Mesodermal cell (in vitro differentiated cells): ENCODE measurements at regions not wholly inside any gene's neighbourhood (a gene's known extent, or its start where the extent isn't known, plus 50 kb on each side); places are given as distances from the start of the nearest gene placed in this dataset.

Experiments used
- H3K27ac ChIP-seq: 2 replicates; pipeline ENCODE4 v1.7.0; 2013; ENCODE audit warnings: mild to moderate bottlenecking, low read depth, low read length, moderate library complexity; ENCODE audit not compliant: severe bottlenecking
- H3K36me3 ChIP-seq: 2 replicates; pipeline ENCODE4 v1.7.1; 2013; ENCODE audit warnings: mild to moderate bottlenecking, low read length, moderate library complexity; ENCODE audit not compliant: control insufficient read depth, insufficient read depth
- H3K4me1 ChIP-seq: one replicate; pipeline ENCODE4 v1.7.1; 2013; ENCODE audit warnings: mild to moderate bottlenecking, low read length; ENCODE audit not compliant: insufficient read depth, control insufficient read depth, poor library complexity, severe bottlenecking
- H3K4me3 ChIP-seq: 2 replicates; pipeline ENCODE4 v1.7.0; 2013; ENCODE audit warnings: low read length, control low read depth, mild to moderate bottlenecking; ENCODE audit not compliant: insufficient read depth, poor library complexity, severe bottlenecking; ENCODE audit errors: extremely low read depth
- H3K9me3 ChIP-seq: 2 replicates; pipeline ENCODE4 v1.7.1; 2013; ENCODE audit warnings: mild to moderate bottlenecking, low read length, moderate library complexity; ENCODE audit not compliant: control insufficient read depth
- WGBS, 2 experiments: methylation state at CpG; one replicate each; pipeline ENCODE4 v1.1.5; 2013; ENCODE audit warnings: missing lambda C conversion rate in 2 of 2; ENCODE audit not compliant: insufficient coverage in 2 of 2; 5-methylcytosine and 5-hydroxymethylcytosine counted together

DNA sequence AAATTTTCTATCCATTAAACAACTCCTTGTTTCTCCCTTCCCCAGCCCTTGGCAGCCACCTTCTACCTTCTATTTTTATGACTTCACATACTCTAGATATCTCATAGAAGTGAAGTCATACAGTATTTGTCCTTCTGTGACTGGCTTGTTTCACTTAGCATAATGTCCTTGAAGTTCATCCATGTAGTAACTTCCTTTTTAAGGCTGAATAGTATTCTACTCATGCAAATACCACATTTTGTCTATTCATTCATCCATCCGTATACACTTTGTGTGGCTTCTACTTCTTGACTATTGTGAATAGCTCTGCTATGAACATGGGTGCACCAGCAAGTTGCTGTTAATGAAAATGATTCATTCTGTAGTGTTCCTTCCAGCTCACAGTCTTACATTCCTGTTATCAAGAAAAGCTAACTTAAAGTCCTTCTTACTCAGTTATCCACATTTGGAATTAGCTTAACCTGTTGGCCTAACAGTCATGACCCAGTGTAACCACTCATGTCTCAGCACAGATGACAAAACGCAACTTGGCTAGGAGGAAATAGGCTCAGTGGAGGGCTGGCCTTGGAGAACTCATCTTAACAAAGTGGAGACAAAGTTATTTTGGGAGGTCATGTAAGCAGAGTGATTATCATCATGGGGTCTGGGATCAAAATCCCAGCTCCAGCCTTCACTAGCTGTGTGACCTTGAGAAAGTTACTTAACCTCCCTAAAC, 129.7 kb upstream of the MAP3K1 start:
- Histone ChIP-seq H3K36me3 (no peaks in the 10 kb centered on the region), H3K4me1 (no peaks in the 10 kb centered on the region), H3K27ac (no peak overlapping the region), H3K4me3 (no peak overlapping the region), H3K9me3 (no peaks in the 10 kb centered on the region)
- 100% methylated on average over 1 of the region's 2 CpGs for WGBS, 2 experiments

DNA sequence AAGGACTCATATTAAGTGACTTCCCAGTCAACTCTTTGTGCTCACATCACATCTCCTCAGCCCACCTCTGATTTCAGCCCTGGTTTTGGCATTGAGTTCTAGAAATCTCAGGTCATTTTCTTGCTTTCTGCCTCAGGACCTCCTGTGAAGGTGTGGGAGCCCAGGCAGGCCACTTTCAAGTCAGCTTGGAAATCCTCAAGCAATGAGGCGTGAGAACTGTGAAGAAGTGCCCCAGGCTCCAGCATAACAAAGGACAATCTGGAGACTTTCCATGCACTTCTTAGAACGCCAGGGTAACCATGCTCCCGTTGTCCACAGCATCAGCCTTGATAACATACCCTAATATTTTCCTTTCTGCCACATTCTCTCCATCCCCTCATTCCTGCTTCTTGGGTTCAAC, 131.2 kb upstream of the MAP3K1 start:
- no peaks in the 10 kb centered on the region for H3K36me3 ChIP-seq
- 69 to 84% methylated on average over 3 of the region's 3 CpGs for WGBS, 2 experiments
- peaks cover 3% of the 10 kb centered on the region for H3K9me3 ChIP-seq
- H3K27ac ChIP-seq: no peak overlapping the region
- H3K4me3 ChIP-seq: no peak overlapping the region
- H3K4me1 ChIP-seq: no peaks in the 10 kb centered on the region

- Histone ChIP-seq H3K36me3 (no peaks in the 10 kb centered on the region), H3K4me1 (no peaks in the 10 kb centered on the region), H3K4me3 (no peak overlapping the region), H3K9me3 (peaks cover 3% of the 10 kb centered on the region), H3K27ac (no peak overlapping the region)
- 100% methylated on average over 1 to 2 of the region's 2 CpGs for WGBS, 2 experiments
Measured at GRCh38 chr5:56683733-56684132, 131.6 kb upstream of the MAP3K1 start.

- H3K4me3 ChIP-seq: no peak overlapping the region
- 83% methylated on average over 1 of the region's 1 CpG; no CpG with 5 or more reads in 1 of the 2 experiments for WGBS, 2 experiments
- no peaks in the 10 kb centered on the region for H3K36me3 ChIP-seq
- H3K4me1 ChIP-seq: no peaks in the 10 kb centered on the region
- no peak overlapping the region for H3K27ac ChIP-seq
- peaks cover 3% of the 10 kb centered on the region for H3K9me3 ChIP-seq
Measured at GRCh38 chr5:56683281-56683680, 132.1 kb upstream of the MAP3K1 start.

- Histone ChIP-seq H3K36me3 (no peaks in the 10 kb centered on the region), H3K4me3 (no peak overlapping the region), H3K27ac (no peak overlapping the region), H3K9me3 (peaks cover 3% of the 10 kb centered on the region), H3K4me1 (no peaks in the 10 kb centered on the region)
- 80 to 85% methylated on average over 1 of the region's 1 CpG for WGBS, 2 experiments
Measured at GRCh38 chr5:56681346-56681745, 134.0 kb upstream of the MAP3K1 start.

- Histone ChIP-seq H3K4me1 (peaks cover 5% of the 10 kb centered on the region), H3K4me3 (no peak overlapping the region), H3K36me3 (no peaks in the 10 kb centered on the region), H3K9me3 (peaks cover 3% of the 10 kb centered on the region), H3K27ac (no peak overlapping the region)
- WGBS, 2 experiments: 100% methylated on average over 1 of the region's 2 CpGs; no CpG with 5 or more reads in 1 of the 2 experiments
Measured at GRCh38 chr5:56680731-56681130, 134.6 kb upstream of the MAP3K1 start.

DNA sequence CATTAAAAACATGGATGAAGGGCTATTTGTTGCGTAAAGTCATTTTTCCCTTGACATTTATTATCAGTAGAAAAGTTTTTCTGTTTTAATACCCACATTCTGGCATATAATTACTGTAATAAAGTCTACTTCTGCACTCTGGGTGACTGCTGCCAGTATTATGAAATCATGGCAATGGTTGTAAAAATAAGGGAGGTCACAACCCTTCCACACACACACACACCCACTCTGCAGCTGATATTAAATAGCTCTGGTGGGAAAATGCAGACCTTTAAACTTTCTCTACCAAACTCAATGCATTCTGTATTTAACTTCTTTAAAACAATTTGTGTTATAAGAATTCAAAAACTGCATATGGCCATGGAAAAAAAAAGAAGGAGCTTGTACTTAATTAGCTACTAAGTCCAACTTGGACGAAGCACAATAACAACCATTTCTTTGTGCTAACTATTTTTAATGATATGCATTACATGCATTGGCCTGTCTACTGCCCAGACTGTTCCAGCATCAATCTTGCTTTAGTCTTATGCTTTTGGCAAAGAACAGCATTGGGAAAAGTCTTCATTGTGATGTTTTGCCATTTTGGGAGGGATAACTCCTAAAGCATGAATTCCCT, 137.6 kb upstream of the MAP3K1 start:
- H3K4me1 ChIP-seq: peaks cover 5% of the 10 kb centered on the region
- no CpG with 5 or more reads among the region's 2 CpGs for WGBS, 2 experiments
- H3K4me3 ChIP-seq: no peak overlapping the region
- peaks cover 3% of the 10 kb centered on the region for H3K9me3 ChIP-seq
- H3K36me3 ChIP-seq: no peaks in the 10 kb centered on the region
- H3K27ac ChIP-seq: no peak overlapping the region

DNA sequence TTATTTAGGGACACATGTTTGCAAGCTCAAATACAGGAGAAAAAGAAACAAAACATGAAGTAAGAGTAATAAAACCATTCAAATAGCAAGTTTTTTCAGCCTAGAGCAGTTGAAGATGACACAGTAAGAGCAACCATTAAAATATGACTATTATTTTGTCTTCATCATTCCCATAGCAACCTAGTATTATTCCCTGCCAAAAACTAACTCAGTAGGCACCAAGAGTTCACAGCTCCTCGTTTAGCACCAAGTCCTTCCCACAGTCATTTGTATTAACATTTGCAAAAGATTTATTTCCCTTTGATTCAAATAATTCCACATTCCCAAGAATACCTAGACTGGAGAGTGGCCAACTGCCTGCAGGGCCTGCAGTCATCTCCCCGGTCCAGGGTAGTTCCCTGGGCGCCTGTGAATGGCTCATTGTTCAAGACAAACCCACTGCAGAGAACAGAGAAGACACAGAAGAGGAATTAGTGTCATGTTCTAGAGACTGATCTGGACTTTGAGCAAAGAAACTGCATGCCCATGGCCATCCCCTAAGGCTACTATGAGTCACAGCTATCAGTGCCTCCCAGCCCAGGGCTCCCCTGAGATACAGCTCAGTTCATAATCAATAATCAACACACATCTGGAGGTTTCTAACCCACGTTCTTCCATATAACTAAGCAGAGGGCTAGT, 139.1 kb upstream of the MAP3K1 start:
- Histone ChIP-seq H3K9me3 (peaks cover 3% of the 10 kb centered on the region), H3K4me1 (peaks cover 10% of the 10 kb centered on the region), H3K27ac (peak overlapping the region; percentile 39), H3K36me3 (no peaks in the 10 kb centered on the region), H3K4me3 (no peak overlapping the region)
- 82 to 87% methylated on average over 2 to 3 of the region's 4 CpGs for WGBS, 2 experiments

GRCh38 chr5:56674441-56674840, 140.9 kb upstream of the MAP3K1 start:
- 94% methylated on average over 2 of the region's 3 CpGs; no CpG with 5 or more reads in 1 of the 2 experiments for WGBS, 2 experiments
- Histone ChIP-seq H3K4me1 (peaks cover 13% of the 10 kb centered on the region), H3K4me3 (no peak overlapping the region)

DNA sequence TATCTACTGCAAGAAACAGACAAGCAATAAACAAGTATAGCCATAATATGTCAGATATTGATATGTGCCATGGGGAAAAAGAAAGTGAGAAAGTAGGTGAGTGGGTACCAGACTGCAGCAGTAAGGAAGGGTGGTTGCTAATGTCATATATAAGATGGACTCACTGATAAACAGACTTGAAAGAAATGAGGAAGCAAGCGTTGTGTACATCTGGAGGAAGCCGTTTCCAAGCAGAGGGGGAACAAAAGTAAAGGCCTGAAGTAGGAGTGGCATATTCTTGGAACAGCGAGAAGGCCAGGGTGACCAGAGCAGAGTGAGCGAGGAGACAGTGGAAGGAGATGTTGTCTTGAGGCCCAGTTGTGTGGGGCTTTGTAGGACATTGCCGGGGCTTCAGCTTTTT, 142.2 kb upstream of the MAP3K1 start:
- WGBS, 2 experiments: 94 to 100% methylated on average over 5 of the region's 5 CpGs
- Histone ChIP-seq H3K9me3 (no peaks in the 10 kb centered on the region), H3K4me1 (peaks cover 13% of the 10 kb centered on the region), H3K36me3 (no peaks in the 10 kb centered on the region), H3K4me3 (no peak overlapping the region), H3K27ac (no peak overlapping the region)

More at GRCh38 chr5:56674441-56674840, 140.9 kb upstream of the MAP3K1 start:
- Histone ChIP-seq H3K9me3 (no peaks in the 10 kb centered on the region), H3K36me3 (no peaks in the 10 kb centered on the region), H3K27ac (no peak overlapping the region)
